ENCODE measurements at regions not wholly inside any gene's neighbourhood (a gene's known extent, or its start where the extent isn't known, plus 50 kb on each side); places are given as distances from the start of the nearest gene placed in this dataset.

GRCh38 chr16:61083711-61084110, 952.5 kb downstream of the CDH8 start:
- Histone ChIP-seq H3K4me3 (ENCODE audit: low read depth in 1 of 2, low read length in 2 of 2) (no peak overlapping the region), H3K9me3 (ENCODE audit: control insufficient read depth in 1 of 2, low read length in 2 of 2) (peaks cover 8% of the 10 kb centered on the region in 2 donors), H3K27me3 (ENCODE audit: control insufficient read depth in 1 of 2, insufficient read depth in 2 of 2, low read length in 2 of 2) (no peaks in the 10 kb centered on the region), H3K27ac (ENCODE audit: low read depth, low read length) (no peak overlapping the region), H3K4me1 (ENCODE audit: control insufficient read depth in 1 of 2, insufficient read depth in 2 of 2, low read length in 2 of 2) (no peaks in the 10 kb centered on the region), H3K9ac (ENCODE audit: low read depth in 1 of 2, low read length in 2 of 2) (no peak overlapping the region), H3K36me3 (ENCODE audit: control insufficient read depth in 1 of 2, insufficient read depth in 2 of 2, low read length in 2 of 2) (no peaks in the 10 kb centered on the region)

GRCh38 chr16:61074324-61074723, 961.9 kb downstream of the CDH8 start:
- no peak overlapping the region for H3K4me3 ChIP-seq (ENCODE audit: low read depth in 1 of 2, low read length in 2 of 2)
- peaks cover 6 to 17% of the 10 kb centered on the region in 2 donors for H3K9me3 ChIP-seq (ENCODE audit: control insufficient read depth in 1 of 2, low read length in 2 of 2)
- no peak overlapping the region for H3K9ac ChIP-seq (ENCODE audit: low read depth in 1 of 2, low read length in 2 of 2)
- no peaks in the 10 kb centered on the region for H3K27me3 ChIP-seq (ENCODE audit: control insufficient read depth in 1 of 2, insufficient read depth in 2 of 2, low read length in 2 of 2)
- no peak overlapping the region for H3K27ac ChIP-seq (ENCODE audit: low read depth, low read length)
- H3K4me1 ChIP-seq (ENCODE audit: control insufficient read depth in 1 of 2, insufficient read depth in 2 of 2, low read length in 2 of 2) = no peaks in the 10 kb centered on the region
- no peaks in the 10 kb centered on the region for H3K36me3 ChIP-seq (ENCODE audit: control insufficient read depth in 1 of 2, insufficient read depth in 2 of 2, low read length in 2 of 2)

- no peaks in the 10 kb centered on the region for H3K4me1 ChIP-seq (ENCODE audit: control insufficient read depth in 1 of 2, insufficient read depth in 2 of 2, low read length in 2 of 2)
- H3K9ac ChIP-seq (ENCODE audit: low read depth in 1 of 2, low read length in 2 of 2) = no peak overlapping the region
Measured at GRCh38 chr16:61057635-61058034, 978.6 kb downstream of the CDH8 start.

GRCh38 chr16:61050547-61050946, 985.7 kb downstream of the CDH8 start:
- H3K27me3 ChIP-seq (ENCODE audit: control insufficient read depth in 1 of 2, insufficient read depth in 2 of 2, low read length in 2 of 2) = no peaks in the 10 kb centered on the region
- no peaks in the 10 kb centered on the region for H3K36me3 ChIP-seq (ENCODE audit: control insufficient read depth in 1 of 2, insufficient read depth in 2 of 2, low read length in 2 of 2)
- H3K27ac ChIP-seq (ENCODE audit: low read depth, low read length) = no peak overlapping the region
- H3K4me3 ChIP-seq (ENCODE audit: low read depth in 1 of 2, low read length in 2 of 2) = no peak overlapping the region
- H3K9me3 ChIP-seq (ENCODE audit: control insufficient read depth in 1 of 2, low read length in 2 of 2) = peaks cover 11 to 14% of the 10 kb centered on the region in 2 donors
- no peaks in the 10 kb centered on the region for H3K4me1 ChIP-seq (ENCODE audit: control insufficient read depth in 1 of 2, insufficient read depth in 2 of 2, low read length in 2 of 2)
- no peak overlapping the region for H3K9ac ChIP-seq (ENCODE audit: low read depth in 1 of 2, low read length in 2 of 2)

More at GRCh38 chr16:61057635-61058034, 978.6 kb downstream of the CDH8 start:
- Histone ChIP-seq H3K9me3 (ENCODE audit: control insufficient read depth in 1 of 2, low read length in 2 of 2) (peaks cover 0 to 8% of the 10 kb centered on the region in 2 donors), H3K27me3 (ENCODE audit: control insufficient read depth in 1 of 2, insufficient read depth in 2 of 2, low read length in 2 of 2) (no peaks in the 10 kb centered on the region), H3K27ac (ENCODE audit: low read depth, low read length) (no peak overlapping the region), H3K4me3 (ENCODE audit: low read depth in 1 of 2, low read length in 2 of 2) (no peak overlapping the region), H3K36me3 (ENCODE audit: control insufficient read depth in 1 of 2, insufficient read depth in 2 of 2, low read length in 2 of 2) (no peaks in the 10 kb centered on the region)

GRCh38 chr16:61045931-61046330, 990.3 kb downstream of the CDH8 start:
- H3K4me1 ChIP-seq (ENCODE audit: control insufficient read depth in 1 of 2, insufficient read depth in 2 of 2, low read length in 2 of 2) = no peaks in the 10 kb centered on the region

GRCh38 chr16:61042737-61043136, 993.5 kb downstream of the CDH8 start:
- peaks cover 0 to 3% of the 10 kb centered on the region in 2 donors for H3K9me3 ChIP-seq (ENCODE audit: control insufficient read depth in 1 of 2, low read length in 2 of 2)
- H3K27me3 ChIP-seq (ENCODE audit: control insufficient read depth in 1 of 2, insufficient read depth in 2 of 2, low read length in 2 of 2) = no peaks in the 10 kb centered on the region
- no peaks in the 10 kb centered on the region for H3K4me1 ChIP-seq (ENCODE audit: control insufficient read depth in 1 of 2, insufficient read depth in 2 of 2, low read length in 2 of 2)
- no peak overlapping the region for H3K9ac ChIP-seq (ENCODE audit: low read depth in 1 of 2, low read length in 2 of 2)
- no peak overlapping the region for H3K27ac ChIP-seq (ENCODE audit: low read depth, low read length)
- no peak overlapping the region for H3K4me3 ChIP-seq (ENCODE audit: low read depth in 1 of 2, low read length in 2 of 2)
- no peaks in the 10 kb centered on the region for H3K36me3 ChIP-seq (ENCODE audit: control insufficient read depth in 1 of 2, insufficient read depth in 2 of 2, low read length in 2 of 2)

More at GRCh38 chr16:61045931-61046330, 990.3 kb downstream of the CDH8 start:
- Histone ChIP-seq H3K36me3 (ENCODE audit: control insufficient read depth in 1 of 2, insufficient read depth in 2 of 2, low read length in 2 of 2) (no peaks in the 10 kb centered on the region), H3K4me3 (ENCODE audit: low read depth in 1 of 2, low read length in 2 of 2) (no peak overlapping the region), H3K27ac (ENCODE audit: low read depth, low read length) (no peak overlapping the region), H3K9me3 (ENCODE audit: control insufficient read depth in 1 of 2, low read length in 2 of 2) (peaks cover 7 to 13% of the 10 kb centered on the region in 2 donors), H3K9ac (ENCODE audit: low read depth in 1 of 2, low read length in 2 of 2) (no peak overlapping the region), H3K27me3 (ENCODE audit: control insufficient read depth in 1 of 2, insufficient read depth in 2 of 2, low read length in 2 of 2) (no peaks in the 10 kb centered on the region)

GRCh38 chr16:61030616-61031015, 1005.6 kb downstream of the CDH8 start:
- Histone ChIP-seq H3K27ac (ENCODE audit: low read depth, low read length) (no peak overlapping the region), H3K9me3 (ENCODE audit: control insufficient read depth in 1 of 2, low read length in 2 of 2) (peaks cover 12 to 21% of the 10 kb centered on the region in 2 donors), H3K4me1 (ENCODE audit: control insufficient read depth in 1 of 2, insufficient read depth in 2 of 2, low read length in 2 of 2) (no peaks in the 10 kb centered on the region), H3K36me3 (ENCODE audit: control insufficient read depth in 1 of 2, insufficient read depth in 2 of 2, low read length in 2 of 2) (no peaks in the 10 kb centered on the region), H3K27me3 (ENCODE audit: control insufficient read depth in 1 of 2, insufficient read depth in 2 of 2, low read length in 2 of 2) (no peaks in the 10 kb centered on the region), H3K9ac (ENCODE audit: low read depth in 1 of 2, low read length in 2 of 2) (no peak overlapping the region), H3K4me3 (ENCODE audit: low read depth in 1 of 2, low read length in 2 of 2) (no peak overlapping the region)

GRCh38 chr16:61024180-61024900, 1011.9 kb downstream of the CDH8 start:
- H3K9ac ChIP-seq (ENCODE audit: low read depth in 1 of 2, low read length in 2 of 2) = no peak overlapping the region
- H3K27ac ChIP-seq (ENCODE audit: low read depth, low read length) = no peak overlapping the region
- H3K36me3 ChIP-seq (ENCODE audit: control insufficient read depth in 1 of 2, insufficient read depth in 2 of 2, low read length in 2 of 2) = no peaks in the 10 kb centered on the region
- H3K4me3 ChIP-seq (ENCODE audit: low read depth in 1 of 2, low read length in 2 of 2) = no peak overlapping the region
- no peaks in the 10 kb centered on the region for H3K27me3 ChIP-seq (ENCODE audit: control insufficient read depth in 1 of 2, insufficient read depth in 2 of 2, low read length in 2 of 2)
- peaks cover 6 to 12% of the 10 kb centered on the region in 2 donors for H3K9me3 ChIP-seq (ENCODE audit: control insufficient read depth in 1 of 2, low read length in 2 of 2)
- H3K4me1 ChIP-seq (ENCODE audit: control insufficient read depth in 1 of 2, insufficient read depth in 2 of 2, low read length in 2 of 2) = no peaks in the 10 kb centered on the region

- Histone ChIP-seq H3K36me3 (ENCODE audit: control insufficient read depth in 1 of 2, insufficient read depth in 2 of 2, low read length in 2 of 2) (no peaks in the 10 kb centered on the region), H3K9ac (ENCODE audit: low read depth in 1 of 2, low read length in 2 of 2) (no peak overlapping the region), H3K9me3 (ENCODE audit: control insufficient read depth in 1 of 2, low read length in 2 of 2) (peaks cover 3 to 5% of the 10 kb centered on the region in 2 donors), H3K4me1 (ENCODE audit: control insufficient read depth in 1 of 2, insufficient read depth in 2 of 2, low read length in 2 of 2) (no peaks in the 10 kb centered on the region), H3K27ac (ENCODE audit: low read depth, low read length) (no peak overlapping the region), H3K4me3 (ENCODE audit: low read depth in 1 of 2, low read length in 2 of 2) (no peak overlapping the region), H3K27me3 (ENCODE audit: control insufficient read depth in 1 of 2, insufficient read depth in 2 of 2, low read length in 2 of 2) (no peaks in the 10 kb centered on the region)
Measured at GRCh38 chr16:61014869-61015268, 1021.4 kb downstream of the CDH8 start.

GRCh38 chr16:61007694-61008093, 1028.5 kb downstream of the CDH8 start:
- no peak overlapping the region for H3K4me3 ChIP-seq (ENCODE audit: low read depth in 1 of 2, low read length in 2 of 2)
- peaks cover 0 to 5% of the 10 kb centered on the region in 2 donors for H3K9me3 ChIP-seq (ENCODE audit: control insufficient read depth in 1 of 2, low read length in 2 of 2)
- H3K9ac ChIP-seq (ENCODE audit: low read depth in 1 of 2, low read length in 2 of 2) = no peak overlapping the region
- H3K27me3 ChIP-seq (ENCODE audit: control insufficient read depth in 1 of 2, insufficient read depth in 2 of 2, low read length in 2 of 2) = no peaks in the 10 kb centered on the region
- H3K27ac ChIP-seq (ENCODE audit: low read depth, low read length) = no peak overlapping the region
- no peaks in the 10 kb centered on the region for H3K4me1 ChIP-seq (ENCODE audit: control insufficient read depth in 1 of 2, insufficient read depth in 2 of 2, low read length in 2 of 2)
- no peaks in the 10 kb centered on the region for H3K36me3 ChIP-seq (ENCODE audit: control insufficient read depth in 1 of 2, insufficient read depth in 2 of 2, low read length in 2 of 2)

Data from duodenal mucosa (tissue), 2 donors.